Gastrocnemius medialis (tissue), 4 donors: ENCODE measurements at regions not wholly inside any gene's neighbourhood (a gene's known extent, or its start where the extent isn't known, plus 50 kb on each side); places are given as distances from the start of the nearest gene placed in this dataset.

ENCODE experiments used
- CTCF ChIP-seq, 5 experiments: fragments of 450-650 bp in 3 of 5; fragments of 200-600 bp in 2 of 5; sonication (generic) in 2 of 5; IDR thresholded peaks in 4 of 5; conservative IDR thresholded peaks in 1 of 5; 1 replicate in 4 of 5; 2 replicates in 1 of 5; pipeline ENCODE4 v1.5.1; 2016 to 2019; ENCODE audit warnings: antibody characterized with exemption in 5 of 5, mild to moderate bottlenecking in 3 of 5, moderate library complexity in 3 of 5
- POLR2A ChIP-seq, 2 donors: fragments of 450-650 bp; IDR thresholded peaks; one replicate each; pipeline ENCODE4 v1.6.1; 2017; ENCODE audit warnings: antibody characterized with exemption in 2 of 2, mild to moderate bottlenecking in 2 of 2, moderate library complexity in 2 of 2

GRCh38 chr15:98331676-98332075 lies 316.7 kb upstream of the IGF1R start:
- no peak for TF ChIP-seq CTCF (IDR thresholded peaks at IDR 0.05 in 4 of 5, conservative IDR thresholded peaks at IDR 0.05 in 1 of 5)
- TF ChIP-seq POLR2A (IDR thresholded peaks at IDR 0.05) = no peak
